GM18511 (cell line): ENCODE measurements at regions not wholly inside any gene's neighbourhood (a gene's known extent, or its start where the extent isn't known, plus 50 kb on each side); places are given as distances from the start of the nearest gene placed in this dataset.

Experiments
- ATAC-seq: cut with Tn5 transposase; IDR thresholded peaks from one replicate; pipeline ENCODE4 v1.9.1; 2021; ENCODE audit warnings: mild to moderate bottlenecking, moderate library complexity; ENCODE audit not compliant: unreplicated experiment

DNA sequence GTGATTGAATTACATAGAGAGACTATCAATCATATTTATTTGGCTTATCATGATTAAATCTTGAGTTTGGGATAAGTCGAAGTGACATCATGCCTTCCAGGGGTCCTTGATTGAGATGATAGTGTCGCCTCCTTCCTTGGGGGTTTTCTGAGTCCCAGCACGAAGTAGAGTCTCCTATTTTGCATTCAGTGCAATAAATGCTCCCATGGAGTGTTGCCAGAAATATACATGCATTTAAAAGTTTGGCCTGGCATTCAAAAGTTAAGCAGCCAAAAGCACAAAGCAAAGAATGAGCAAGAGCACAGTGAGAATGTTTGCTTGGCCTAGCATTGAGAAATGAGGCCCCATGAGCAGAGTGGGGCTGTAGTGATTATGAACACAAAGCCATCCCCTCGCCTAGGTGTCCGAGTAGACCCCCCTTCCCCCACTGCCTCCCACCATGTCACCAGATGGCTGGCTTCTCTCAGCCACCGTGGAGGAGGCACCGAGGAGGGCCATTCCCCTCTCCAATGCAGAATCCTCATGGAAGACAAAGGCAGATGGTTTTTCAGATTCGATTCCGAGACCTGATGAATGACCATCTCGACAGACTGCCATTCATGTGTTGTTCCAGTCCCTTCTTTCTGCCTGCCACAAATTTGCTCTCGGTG is 58.8 kb upstream of the UBL3 start:
- no peak for ATAC-seq

DNA sequence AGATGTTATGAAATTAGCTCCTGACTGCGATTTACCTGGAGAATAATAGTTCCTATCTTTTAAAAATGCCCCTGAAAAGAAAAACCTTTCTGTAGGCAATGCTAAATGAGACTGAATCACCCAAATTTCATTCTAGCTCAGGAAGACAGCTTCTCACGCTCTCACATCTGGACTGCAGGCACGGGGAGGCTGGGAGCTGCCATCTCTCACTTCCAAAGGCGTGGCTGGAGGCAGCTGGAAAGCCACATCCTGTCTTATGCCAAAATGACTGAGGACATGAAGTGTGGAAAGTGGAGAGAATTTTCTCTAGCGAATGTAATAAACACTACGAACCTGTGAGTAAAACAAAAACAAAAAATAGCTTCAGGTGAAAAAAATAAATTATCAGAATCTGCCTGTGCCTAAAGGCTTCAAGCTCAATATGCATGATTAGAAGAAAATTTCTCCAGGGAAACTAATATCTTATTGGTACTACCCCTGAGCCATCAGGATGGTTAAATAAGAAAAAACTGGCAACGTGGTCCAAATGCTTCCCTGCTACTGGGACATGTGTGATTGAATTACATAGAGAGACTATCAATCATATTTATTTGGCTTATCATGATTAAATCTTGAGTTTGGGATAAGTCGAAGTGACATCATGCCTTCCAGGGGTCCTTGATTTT is 58.1 kb upstream of the UBL3 start:
- no peak for ATAC-seq

DNA sequence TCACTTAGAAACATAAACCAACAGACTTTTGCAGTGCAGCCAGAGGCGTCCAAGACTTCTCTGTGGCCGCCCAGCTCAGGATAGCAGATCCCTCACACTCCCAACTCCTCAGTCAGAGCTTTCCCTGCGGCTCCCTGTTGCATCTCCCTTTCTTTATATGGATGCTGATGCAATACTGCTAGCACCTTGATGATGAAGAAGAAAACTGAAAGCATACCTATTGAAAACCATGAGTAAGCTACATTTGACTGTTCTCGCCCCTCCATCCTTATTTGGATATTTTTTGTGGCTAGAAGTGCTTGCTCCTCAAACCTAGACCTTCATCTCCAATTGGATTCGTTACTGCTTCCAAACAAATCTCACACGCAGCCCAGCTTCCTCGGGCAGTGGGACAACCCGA is 57.3 kb upstream of the UBL3 start:
- no peak for ATAC-seq

DNA sequence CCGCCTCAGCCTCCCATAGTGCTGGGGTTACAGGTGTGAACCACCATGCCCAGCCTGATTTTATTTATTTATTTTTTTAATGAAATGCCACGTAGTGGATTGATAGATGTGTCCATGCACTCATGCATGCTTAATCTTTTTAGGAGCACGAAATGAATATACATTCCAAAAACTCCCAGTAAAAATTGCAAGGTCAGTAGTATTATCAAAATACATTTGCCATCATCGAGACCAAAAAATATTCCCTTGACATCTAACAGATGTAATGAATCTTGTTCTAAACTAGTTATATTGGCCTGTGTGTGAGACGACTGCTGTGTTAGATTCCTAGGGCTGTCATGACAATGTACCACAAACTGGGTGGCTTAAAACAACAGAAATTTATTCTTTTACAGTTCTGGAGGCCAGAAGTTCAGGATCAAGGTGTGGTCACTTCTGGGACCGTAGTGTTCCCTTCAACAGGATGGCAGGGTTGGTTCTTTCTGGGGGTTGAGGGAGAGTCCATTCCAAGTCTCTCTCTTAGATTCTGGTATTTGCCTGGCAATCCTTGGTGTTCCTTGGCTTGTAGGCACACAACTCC is 56.1 kb upstream of the UBL3 start:
- ATAC-seq, result no peak

DNA sequence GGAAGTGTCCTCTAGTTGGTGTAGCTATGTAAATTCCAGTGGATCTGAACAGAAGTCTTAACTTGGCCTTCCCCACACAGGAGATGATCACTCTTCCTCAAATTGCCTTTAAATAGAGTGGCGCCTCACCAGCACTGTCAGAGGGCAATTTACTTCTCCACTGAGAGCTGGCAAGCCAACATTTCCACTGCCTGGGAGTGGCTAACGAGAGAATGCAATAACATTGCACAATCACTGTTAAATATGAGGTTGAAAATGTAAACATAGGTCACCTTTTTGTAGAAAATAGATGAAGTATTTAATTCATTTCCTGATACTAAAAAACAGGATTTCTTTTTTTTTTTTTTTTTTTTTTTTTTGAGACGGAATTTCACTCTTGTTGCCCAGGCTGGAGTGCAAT is 55.4 kb upstream of the UBL3 start:
- ATAC-seq, result no peak

DNA sequence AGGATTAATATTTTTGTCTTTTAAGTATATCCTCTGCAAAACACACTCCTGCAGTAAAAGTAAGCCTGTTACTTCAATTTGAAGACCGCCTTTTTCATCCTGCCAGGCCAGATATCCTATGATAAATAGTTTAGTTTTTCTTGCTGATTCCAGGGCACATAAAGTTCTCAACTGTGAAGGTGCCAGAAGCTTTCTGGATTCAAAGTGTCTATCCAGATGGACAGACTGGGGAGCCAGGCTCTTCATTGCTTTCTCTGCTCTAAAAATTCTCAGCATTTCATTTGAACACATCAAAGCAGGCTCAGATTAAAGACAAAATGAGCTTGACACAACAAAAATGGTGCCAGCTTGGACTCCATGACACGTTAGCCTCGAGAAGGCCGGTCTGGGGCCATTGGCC is 53.6 kb upstream of the UBL3 start:
- no peak for ATAC-seq

DNA sequence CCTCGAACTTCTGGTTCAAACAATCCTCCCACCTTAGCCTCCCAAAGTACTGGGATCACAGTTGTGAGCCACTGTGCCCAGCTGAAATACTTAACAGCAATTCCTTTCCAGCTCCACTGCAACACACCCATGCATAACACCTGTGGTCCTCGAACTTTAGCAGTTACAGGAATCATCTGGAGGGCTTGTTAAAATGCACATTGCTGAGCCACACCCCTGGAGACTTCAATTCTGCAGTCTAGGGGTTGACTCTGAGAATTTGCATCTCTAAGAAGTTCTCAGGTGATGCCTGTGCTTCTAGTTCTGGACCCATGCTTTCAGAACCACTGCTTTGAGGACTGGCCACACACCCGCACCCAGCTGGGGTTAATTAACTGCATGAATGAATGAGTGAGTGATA is 53.1 kb upstream of the UBL3 start:
- no peak for ATAC-seq

DNA sequence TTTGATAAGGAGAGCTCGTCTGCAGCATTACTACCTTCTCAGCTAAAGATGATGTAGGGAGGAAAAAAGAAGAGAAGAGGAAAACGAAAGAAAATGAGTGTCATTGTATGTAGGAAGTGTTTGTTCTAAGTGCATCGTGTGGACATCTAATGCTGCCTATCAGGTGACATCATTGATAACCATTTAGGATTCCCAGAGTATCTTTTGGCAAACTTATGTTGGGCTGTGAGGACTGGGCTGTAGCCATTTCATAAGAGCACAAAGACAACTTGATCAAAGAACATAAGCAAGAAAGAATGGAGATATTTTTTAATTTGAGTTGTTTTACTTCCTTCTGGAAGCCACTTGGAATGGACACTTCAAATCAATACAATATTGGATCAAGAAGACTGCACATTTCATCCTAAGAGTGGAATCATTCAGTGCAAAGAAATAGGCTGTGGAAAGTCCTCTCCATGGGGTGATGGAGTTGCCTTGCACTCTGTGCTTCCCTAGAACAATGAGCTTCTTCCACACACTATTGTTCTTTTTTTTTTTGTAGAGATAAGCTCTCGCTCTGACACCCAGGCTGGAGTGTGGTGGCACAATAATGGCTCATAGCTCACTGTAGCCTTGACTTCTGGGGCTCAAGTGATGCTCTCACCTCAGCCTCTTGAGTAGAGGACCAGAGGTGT is 52.4 kb upstream of the UBL3 start:
- ATAC-seq, result no peak

DNA sequence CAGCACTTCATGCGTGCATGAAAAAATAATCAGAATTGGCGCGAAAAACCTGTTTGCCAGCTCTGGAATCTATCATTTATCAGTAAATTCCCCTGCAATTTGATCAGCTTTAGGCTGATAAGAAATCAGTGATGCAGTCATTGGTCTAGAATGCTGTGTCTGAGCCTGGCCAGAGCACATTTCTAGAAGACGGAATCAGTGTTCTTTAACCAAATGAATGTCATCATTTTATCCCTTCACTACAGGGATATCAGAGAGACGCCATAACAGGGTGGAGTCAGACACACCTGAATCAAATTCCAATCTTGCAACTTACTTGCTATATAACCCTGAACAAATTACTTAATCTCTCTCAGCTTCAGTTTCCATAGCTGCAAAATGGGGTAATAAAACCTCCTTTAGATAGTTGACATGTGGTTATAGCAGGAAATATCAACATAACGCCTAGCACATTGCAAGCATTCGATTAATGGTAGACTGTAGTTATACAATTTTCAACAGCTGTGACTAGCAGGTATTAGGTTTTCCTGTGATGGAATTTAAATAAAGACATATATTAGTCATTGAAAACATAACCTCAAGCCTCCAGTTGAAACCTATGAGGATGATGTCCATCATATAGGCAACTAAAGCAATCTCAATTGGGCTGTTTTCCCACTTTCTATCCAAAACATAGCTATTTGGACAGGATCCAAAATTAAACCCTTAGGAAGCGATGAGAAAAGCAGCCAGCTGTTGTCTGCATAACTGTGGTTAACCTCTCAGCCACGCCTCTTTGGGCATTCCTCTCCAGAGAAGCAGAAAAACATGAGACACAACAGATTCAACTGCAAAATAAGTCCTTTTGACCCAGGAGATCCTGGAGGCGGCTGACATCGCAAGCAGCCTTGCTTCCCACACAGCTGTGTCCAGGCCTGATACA is 51.6 kb upstream of the UBL3 start:
- no peak for ATAC-seq
